SKM-1 (cell line): ENCODE measurements at regions not wholly inside any gene's neighbourhood (a gene's known extent, or its start where the extent isn't known, plus 50 kb on each side); places are given as distances from the start of the nearest gene placed in this dataset.
"Not testable (repeated sequence)": the region's sequence is repeated elsewhere in the genome, so short reads cannot be mapped to it uniquely, and the experiment has no call there.

Experiments used
- DNase-seq: peaks from one replicate; lab custom pipeline; 2025; ENCODE audit not compliant: unreplicated experiment; lab: John Stamatoyannopoulos, UW

- peak; percentile 85 for DNase-seq
These were observed 135.9 kb downstream of the ITGB8 start for GRCh38 chr7:20466543-20467021.

DNA sequence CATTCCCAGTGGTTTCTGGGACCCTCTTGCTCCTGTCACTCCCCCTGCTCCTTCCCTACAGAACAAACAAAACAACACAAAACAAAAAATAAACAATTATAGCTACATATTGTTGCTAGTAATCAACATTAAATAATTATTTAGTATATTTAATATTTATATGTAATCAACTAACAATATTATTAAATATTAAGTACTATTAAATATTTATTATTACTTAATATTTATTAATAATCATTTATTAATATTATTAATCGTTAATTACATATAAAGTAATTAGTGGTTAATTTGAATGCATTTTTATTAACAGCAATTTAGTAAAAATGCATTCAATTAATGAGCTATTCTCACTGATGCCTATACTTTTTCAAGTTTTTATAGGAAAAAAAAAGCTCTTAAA lies 139.4 kb downstream of the ITGB8 start:
- DNase-seq, result no peak

DNA sequence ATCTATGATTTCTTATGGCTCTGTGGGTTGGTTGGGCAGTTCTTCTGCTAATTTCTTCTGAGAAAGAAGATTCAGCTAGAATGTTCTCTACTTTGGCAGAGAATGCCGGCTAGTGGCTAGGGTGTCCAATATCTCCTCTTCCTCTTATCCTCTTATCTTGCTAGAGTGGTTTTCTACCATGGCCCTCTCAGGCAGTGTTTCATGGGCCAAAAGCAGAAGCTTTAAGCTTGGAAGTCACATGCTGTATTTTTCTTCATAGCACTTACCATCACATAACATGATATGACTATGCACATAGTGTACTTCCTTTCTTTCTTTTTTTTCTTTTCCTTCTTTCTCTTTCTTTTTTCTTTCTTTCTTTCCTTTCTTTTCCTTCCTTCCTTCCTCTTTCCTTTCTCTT lies 140.0 kb downstream of the ITGB8 start:
- DNase-seq, result peak; percentile 80

- DNase-seq, result no peak
These were observed 141.2 kb upstream of the ABCB5 start for GRCh38 chr7:20474249-20474648.

GRCh38 chr7:20475756-20476155 lies 139.7 kb upstream of the ABCB5 start:
- no peak for DNase-seq

GRCh38 chr7:20477067-20477466 lies 138.4 kb upstream of the ABCB5 start:
- DNase-seq, result no peak

DNA sequence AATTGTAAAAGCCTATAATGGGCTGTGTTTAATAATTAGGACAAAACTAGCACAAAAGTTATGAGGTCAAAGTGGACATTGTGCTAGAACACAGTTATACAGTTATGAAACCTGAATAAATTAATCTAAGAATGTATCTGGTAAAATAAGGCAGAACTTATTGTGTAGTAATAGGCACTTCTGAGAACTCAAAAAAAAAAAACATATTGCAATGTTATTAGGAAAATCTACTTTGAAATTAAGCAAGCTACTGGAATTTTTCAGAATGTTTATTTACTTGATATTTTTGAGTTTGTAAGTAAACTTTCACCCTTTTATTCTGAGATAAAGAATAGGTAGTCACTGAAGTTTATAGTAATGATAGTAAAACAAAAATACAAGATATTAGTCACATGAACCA lies 135.8 kb upstream of the ABCB5 start:
- DNase-seq, result no peak

GRCh38 chr7:20482071-20482470 lies 133.4 kb upstream of the ABCB5 start:
- no peak for DNase-seq

DNA sequence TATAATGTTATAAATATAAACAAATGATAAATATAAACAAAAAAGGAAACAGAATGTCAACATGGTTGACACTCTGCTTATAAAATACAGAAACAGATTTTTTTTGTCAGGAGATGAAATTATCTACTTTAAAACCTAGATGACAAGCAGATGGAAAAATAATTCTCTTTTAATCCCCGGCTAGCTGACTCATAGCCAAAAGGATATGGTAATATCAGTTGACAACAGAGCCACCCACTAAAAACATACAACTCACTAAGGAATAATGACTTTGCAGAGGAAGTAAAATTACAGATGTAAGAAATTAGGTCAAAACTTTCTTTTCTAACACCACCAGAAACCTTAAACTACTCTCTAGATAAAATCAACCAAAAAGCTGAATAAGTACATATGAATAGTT lies 131.1 kb upstream of the ABCB5 start:
- DNase-seq, result no peak

- no peak for DNase-seq
These were observed 126.6 kb upstream of the ABCB5 start for GRCh38 chr7:20488850-20489249.

DNA sequence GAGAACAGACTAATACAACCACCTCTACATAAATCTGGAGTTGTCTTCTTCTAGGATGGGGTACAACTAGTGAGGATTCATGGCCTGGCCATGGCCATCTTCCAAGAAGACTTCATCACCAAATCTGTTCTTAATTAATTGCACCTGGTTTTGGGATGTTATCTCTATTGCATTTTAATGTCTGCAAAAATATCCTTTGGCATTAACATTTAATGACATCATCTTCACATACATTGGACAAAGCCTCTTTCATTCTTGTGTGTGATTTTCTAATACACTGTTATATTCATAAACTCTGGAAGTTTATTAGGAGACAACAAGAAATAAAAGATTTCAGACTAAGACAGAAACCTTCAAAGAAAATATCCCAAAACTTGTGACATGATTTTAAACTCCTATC lies 124.2 kb upstream of the ABCB5 start:
- DNase-seq, result no peak

- DNase-seq, result no peak
These were observed 120.9 kb upstream of the ABCB5 start for GRCh38 chr7:20494566-20494965.

DNA sequence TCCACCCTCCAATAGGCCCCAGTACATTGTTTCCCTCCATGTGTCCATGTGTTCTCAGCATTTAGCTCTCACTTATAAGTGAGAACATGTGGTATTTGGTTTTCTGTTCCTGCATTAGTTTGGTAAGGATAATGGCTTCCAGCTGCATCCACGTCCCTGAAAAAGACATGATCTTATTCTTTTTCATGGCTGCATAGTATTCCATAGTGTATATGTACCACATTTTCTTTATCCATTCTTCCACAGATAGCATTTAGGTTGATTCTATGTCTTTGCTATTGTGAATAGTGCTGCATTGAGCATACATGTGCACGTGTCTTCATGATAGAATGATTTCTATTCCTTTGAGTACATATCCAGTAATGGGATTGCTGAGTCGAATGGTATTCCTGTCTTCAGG lies 114.0 kb upstream of the ABCB5 start:
- not testable (repeated sequence) for DNase-seq

- no peak for DNase-seq
These were observed 112.1 kb upstream of the ABCB5 start for GRCh38 chr7:20503278-20503950.

GRCh38 chr7:20504060-20504459 lies 111.4 kb upstream of the ABCB5 start:
- DNase-seq, result no peak

- DNase-seq, result no peak
These were observed 109.3 kb upstream of the ABCB5 start for GRCh38 chr7:20506175-20506574.

DNA sequence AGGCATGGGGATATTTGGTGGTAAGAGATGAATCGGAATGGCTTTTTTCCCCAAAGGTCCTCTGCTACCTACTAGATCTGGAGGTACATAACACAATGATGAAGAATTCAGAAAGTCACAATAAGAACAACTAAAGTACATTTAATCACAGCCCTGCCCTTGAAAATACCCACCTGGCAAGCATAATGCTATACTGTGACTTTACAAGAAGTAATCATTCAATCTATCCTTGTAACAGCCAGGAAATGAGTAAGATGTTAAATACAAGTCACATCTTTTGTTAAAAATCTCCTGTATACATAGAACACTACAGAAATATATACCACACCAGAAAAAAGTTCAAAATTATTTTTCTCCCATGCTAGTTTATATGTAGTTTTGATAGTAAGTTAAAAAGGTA lies 108.3 kb upstream of the ABCB5 start:
- DNase-seq, result no peak

DNA sequence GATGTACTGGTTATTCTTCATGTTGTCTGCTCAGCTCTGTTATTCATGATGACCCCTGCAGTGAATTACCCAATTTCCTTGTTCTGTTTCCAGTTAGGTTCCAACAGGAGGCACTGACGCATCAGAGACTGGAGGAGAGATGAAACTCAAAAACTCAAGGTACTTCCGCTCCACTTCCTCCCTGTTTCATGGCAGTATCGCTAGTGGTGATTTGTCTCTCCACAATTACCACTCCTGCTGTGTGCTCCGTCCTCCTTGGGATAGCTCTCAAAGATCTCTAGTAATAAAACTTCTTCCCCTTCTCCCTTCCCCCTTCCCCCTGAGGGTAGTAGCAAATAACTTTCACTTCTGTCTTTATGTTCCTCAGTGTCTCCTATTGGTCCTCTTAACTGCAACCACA lies 107.4 kb upstream of the ABCB5 start:
- DNase-seq, result peak; percentile 58

DNA sequence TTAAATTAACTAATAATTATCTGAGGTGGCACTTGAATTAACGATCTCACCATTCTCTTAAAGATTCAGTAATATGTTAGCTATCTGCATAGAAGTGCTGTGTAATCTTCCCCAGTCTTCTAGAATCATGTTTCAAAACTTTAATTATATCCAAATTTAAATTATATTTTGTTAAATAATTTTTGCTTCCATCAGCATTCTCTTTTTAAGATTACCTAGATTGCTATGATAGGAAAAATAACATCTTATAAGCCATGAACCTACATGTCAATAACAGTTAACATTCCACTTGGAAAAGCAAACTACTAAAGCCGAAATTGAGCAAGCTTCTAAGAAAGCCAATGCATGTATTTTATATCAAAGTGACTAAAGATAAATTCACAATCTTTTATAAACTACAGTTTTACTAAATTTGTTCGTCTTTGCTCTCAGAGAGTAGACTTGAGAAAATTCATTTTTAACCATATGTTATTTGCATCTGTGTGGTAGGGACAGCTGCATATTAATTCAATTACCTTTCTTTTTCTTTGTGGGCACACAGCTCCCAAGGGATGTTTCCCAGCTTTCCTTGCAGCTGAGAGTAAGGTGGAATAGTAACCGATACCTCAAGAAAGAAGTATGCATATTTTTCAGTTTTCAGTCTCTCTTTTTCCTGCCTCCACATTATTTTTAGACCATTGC lies 105.4 kb upstream of the ABCB5 start:
- DNase-seq, result no peak

GRCh38 chr7:20510573-20510900 lies 104.9 kb upstream of the ABCB5 start:
- DNase-seq, result no peak

DNA sequence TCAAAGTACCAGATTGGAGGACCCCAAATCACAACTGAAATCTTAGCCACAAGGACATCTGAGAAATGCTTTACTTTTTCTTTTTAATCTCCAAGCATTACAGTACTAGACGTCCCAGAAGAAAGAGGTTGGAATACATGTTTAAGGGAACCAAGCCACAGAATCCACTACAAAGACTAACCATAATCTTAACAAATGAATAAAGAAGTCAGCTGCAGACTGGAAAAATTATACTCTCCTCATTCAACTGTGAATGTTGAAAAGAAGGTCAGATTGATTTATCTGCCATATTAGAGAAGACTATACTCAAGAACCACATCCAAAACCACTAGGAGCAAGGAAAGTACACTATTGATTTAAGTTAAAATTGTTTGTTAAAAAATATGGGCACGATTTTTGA lies 102.1 kb upstream of the ABCB5 start:
- no peak for DNase-seq

DNA sequence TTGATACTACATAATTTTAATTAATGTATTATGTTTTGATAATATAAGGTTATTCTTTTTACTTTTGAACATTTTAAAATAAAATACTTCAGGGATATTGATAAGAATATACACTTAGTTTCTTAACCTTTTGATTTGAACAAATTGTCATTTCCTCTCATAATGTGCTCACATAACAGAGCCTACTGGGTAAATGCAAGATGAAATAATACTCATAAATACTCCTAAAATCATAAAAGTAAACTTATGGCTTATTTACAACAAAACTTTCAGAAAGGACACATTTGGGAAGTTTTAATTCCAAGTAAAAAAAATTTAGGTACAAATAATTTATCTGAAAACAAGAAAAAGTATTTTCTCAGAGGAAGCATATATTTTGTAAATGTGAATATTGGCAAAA lies 101.6 kb upstream of the ABCB5 start:
- no peak for DNase-seq

- DNase-seq, result no peak
These were observed 101.1 kb upstream of the ABCB5 start for GRCh38 chr7:20514364-20514763.
